ENCODE measurements at regions not wholly inside any gene's neighbourhood (a gene's known extent, or its start where the extent isn't known, plus 50 kb on each side); places are given as distances from the start of the nearest gene placed in this dataset.
A peak's percentile ranks its signal among the peaks of the same experiment; 100 is the strongest.

DNA sequence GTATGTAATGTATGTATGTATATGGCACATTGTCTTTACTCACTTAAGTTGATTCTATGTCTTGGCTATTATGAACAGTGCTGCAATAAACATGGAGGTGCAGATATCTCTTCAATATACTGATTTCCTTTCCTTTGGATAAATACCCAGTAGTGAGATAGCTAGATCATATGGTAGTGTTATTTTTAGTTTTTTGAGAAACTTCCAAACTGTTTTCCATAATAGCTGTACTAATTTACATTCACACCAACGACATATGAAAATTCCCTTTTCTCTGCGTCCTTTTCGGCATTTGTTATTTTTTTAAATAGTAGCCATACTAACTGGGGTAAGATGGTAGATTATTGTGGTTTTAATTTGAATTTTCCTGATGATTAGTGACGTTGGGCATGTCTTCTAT, 445.6 kb downstream of the NFIB start:
- H3K4me1 ChIP-seq: no peaks in the 10 kb centered on the region
- H3K27me3 ChIP-seq: no peaks in the 10 kb centered on the region
- TF ChIP-seq POLR2A (IDR thresholded peaks at IDR 0.05) (no peak), POLR2AphosphoS5 (IDR thresholded peaks at IDR 0.05) (no peak)
- TF ChIP-seq, protein P1, sequence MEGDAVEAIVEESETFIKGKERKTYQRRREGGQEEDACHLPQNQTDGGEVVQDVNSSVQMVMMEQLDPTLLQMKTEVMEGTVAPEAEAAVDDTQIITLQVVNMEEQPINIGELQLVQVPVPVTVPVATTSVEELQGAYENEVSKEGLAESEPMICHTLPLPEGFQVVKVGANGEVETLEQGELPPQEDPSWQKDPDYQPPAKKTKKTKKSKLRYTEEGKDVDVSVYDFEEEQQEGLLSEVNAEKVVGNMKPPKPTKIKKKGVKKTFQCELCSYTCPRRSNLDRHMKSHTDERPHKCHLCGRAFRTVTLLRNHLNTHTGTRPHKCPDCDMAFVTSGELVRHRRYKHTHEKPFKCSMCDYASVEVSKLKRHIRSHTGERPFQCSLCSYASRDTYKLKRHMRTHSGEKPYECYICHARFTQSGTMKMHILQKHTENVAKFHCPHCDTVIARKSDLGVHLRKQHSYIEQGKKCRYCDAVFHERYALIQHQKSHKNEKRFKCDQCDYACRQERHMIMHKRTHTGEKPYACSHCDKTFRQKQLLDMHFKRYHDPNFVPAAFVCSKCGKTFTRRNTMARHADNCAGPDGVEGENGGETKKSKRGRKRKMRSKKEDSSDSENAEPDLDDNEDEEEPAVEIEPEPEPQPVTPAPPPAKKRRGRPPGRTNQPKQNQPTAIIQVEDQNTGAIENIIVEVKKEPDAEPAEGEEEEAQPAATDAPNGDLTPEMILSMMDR (IDR thresholded peaks at IDR 0.05): no peak
- DNase-seq (ENCODE audit: low spot score in 2 of 2): no peak
- H3K9me3 ChIP-seq: no peaks in the 10 kb centered on the region
- H3K36me3 ChIP-seq: no peaks in the 10 kb centered on the region
- no peak overlapping the region for H3K27ac ChIP-seq
- no peak overlapping the region for H3K4me3 ChIP-seq
- intact Hi-C loops (cut with DNase I; ENCODE audit: low total_unique reads): no loop called here

DNA sequence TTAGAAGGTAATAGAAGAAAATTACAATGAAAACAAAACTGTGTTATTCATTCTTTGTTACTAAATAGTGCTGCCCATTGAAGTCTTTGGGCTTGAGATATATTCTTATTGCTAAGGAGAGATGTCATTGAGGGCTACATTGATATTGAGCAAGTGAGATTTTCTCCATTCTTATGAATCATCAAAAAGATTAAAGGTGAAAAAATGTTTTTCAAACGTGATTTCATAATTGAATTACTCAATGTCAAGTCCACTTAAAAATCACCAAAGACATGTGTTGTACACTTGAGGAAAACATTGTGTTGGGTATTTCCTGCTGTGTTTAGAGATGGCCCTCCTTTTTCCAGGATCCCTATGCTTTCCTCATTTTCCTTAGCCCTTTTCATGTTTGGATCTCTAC, 448.1 kb downstream of the NFIB start:
- no peak overlapping the region for H3K4me3 ChIP-seq
- no peak for DNase-seq (ENCODE audit: low spot score in 2 of 2)
- H3K36me3 ChIP-seq: no peaks in the 10 kb centered on the region
- no peaks in the 10 kb centered on the region for H3K27me3 ChIP-seq
- TF ChIP-seq POLR2AphosphoS5 (IDR thresholded peaks at IDR 0.05) (no peak), POLR2A (IDR thresholded peaks at IDR 0.05) (no peak)
- TF ChIP-seq, protein P1 (IDR thresholded peaks at IDR 0.05): no peak
- H3K27ac ChIP-seq: no peak overlapping the region
- intact Hi-C loops (cut with DNase I; ENCODE audit: low total_unique reads): loop anchor here (1.0 kb wide), 1 partner anchor 16 kb away; no protein-coding TSS in a partner anchor
- no peaks in the 10 kb centered on the region for H3K9me3 ChIP-seq
- H3K4me1 ChIP-seq: no peaks in the 10 kb centered on the region

DNA sequence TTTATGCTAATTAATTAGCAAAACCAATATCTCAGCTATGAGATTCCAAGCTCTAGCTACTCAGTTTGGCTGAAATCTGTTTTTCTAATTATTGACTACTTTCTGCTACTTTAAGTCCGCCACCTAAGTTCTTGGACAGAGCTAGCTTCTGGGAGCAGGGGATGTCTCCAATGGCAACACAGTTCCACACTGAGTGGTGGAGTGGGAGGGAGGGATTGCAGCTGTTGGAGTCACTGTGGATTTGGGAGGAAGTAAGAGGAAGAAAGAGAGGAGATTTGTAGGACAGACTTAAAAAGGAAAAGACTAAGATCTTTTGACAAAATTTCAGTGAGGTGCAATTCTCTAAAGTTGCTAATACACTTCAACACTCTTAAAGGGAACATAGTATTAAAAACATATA, 450.8 kb downstream of the NFIB start:
- Histone ChIP-seq H3K4me3 (no peak overlapping the region), H3K9me3 (no peaks in the 10 kb centered on the region), H3K27me3 (no peaks in the 10 kb centered on the region), H3K36me3 (no peaks in the 10 kb centered on the region), H3K27ac (peak overlapping the region in 1 of 2 donors; percentile 14), H3K4me1 (no peaks in the 10 kb centered on the region)
- DNase-seq (ENCODE audit: low spot score in 2 of 2): no peak
- TF ChIP-seq POLR2A (IDR thresholded peaks at IDR 0.05) (no peak), POLR2AphosphoS5 (IDR thresholded peaks at IDR 0.05) (no peak)
- TF ChIP-seq, protein P1 (IDR thresholded peaks at IDR 0.05): no peak
- intact Hi-C loops (cut with DNase I; ENCODE audit: low total_unique reads): no loop called here

DNA sequence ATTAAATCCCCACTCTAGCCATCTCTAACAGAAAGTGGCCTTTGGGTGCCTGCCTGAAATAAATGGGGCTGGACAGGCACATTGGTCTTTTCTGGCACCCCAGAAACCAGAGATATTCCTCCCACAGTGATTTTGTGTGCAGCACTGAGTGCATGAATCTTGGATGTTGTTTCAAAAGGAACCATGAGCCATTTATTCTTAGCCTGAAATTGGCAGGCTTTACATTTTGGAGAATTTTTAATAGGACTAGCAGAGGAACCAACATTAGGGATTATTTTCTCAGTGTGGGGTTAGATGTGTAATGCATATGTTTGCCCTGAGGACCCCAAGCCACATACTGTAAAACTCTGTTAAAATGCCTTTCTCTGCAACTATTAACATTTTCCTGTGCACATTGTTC, 451.3 kb downstream of the NFIB start:
- TF ChIP-seq POLR2AphosphoS5 (IDR thresholded peaks at IDR 0.05) (no peak), POLR2A (IDR thresholded peaks at IDR 0.05) (no peak)
- TF ChIP-seq, protein P1 (IDR thresholded peaks at IDR 0.05): no peak
- no peak overlapping the region for H3K4me3 ChIP-seq
- no peaks in the 10 kb centered on the region for H3K4me1 ChIP-seq
- H3K9me3 ChIP-seq: no peaks in the 10 kb centered on the region
- intact Hi-C loops (cut with DNase I; ENCODE audit: low total_unique reads): no loop called here
- no peak for DNase-seq (ENCODE audit: low spot score in 2 of 2)
- H3K36me3 ChIP-seq: no peaks in the 10 kb centered on the region
- peak overlapping the region in 1 of 2 donors; percentile 13 for H3K27ac ChIP-seq
- no peaks in the 10 kb centered on the region for H3K27me3 ChIP-seq

DNA sequence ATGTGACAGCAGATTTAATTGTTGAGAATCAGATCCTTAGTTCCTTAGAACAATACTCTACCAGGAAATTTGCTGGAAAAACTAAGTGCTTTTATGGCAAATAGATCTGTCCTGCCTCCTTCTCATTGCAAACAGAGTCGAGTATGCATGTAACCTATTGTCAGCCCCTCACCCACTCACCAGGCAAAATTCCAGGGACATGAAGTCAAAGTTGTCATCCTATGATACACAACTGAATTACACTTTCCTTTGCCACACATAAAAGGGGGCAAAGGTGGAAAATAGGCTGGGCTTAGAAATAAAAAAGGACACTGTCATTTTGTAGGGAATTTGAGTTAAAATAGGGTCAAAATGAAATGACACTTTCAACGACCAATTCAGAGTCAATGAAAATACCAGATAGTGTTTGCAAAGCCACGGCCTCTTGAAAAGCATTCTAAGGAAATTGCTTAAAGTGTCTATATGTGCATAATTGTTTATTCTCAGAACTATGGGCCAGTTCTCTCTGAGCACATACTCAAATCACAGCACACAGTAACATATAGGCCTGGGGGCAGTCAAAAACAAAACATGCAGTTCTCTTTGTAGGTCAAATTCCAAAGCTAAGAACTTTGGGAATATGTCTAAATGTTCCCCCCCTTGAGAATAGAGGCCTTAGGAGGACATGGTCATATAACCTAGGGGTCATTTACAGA, 452.8 kb downstream of the NFIB start:
- peak overlapping the region; percentile 3 to 58 for H3K27ac ChIP-seq
- H3K36me3 ChIP-seq: no peaks in the 10 kb centered on the region
- TF ChIP-seq POLR2A (IDR thresholded peaks at IDR 0.05): no peak
- TF ChIP-seq POLR2AphosphoS5 (IDR thresholded peaks at IDR 0.05): no peak
- TF ChIP-seq, protein P1 (IDR thresholded peaks at IDR 0.05): no peak
- intact Hi-C loops (cut with DNase I; ENCODE audit: low total_unique reads): no loop called here
- H3K4me1 ChIP-seq: no peaks in the 10 kb centered on the region
- no peak overlapping the region for H3K4me3 ChIP-seq
- no peaks in the 10 kb centered on the region for H3K9me3 ChIP-seq
- DNase-seq (ENCODE audit: low spot score in 2 of 2): no peak
- no peaks in the 10 kb centered on the region for H3K27me3 ChIP-seq
